ENCODE measurements at regions not wholly inside any gene's neighbourhood (a gene's known extent, or its start where the extent isn't known, plus 50 kb on each side); places are given as distances from the start of the nearest gene placed in this dataset.

DNA sequence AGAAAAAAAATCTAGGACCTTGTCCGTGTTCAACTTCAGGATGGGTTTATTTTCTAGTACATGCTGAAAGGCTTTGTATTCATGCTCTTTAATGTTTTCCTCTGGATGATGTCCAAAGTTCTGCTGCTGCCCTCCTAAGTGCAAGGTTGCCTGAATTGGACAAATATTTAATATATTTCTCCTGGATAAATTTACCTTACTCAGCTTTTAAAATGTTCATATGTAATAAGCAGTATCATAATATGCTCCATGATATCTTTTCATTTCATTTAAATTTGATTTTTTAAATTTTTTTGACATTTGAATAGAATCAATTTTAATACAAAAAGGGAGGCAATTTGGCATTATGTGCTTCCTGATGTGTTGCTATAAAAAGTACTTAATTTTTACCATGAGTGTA is 95.9 kb upstream of the SLC25A13 start:
- no peaks in the 10 kb centered on the region for H3K27me3 ChIP-seq (ENCODE audit: control insufficient read depth, insufficient read depth, low read length)
- H3K36me3 ChIP-seq (ENCODE audit: control insufficient read depth, insufficient read depth, low read length), result no peaks in the 10 kb centered on the region
- no peak for DNase-seq (ENCODE audit: low read depth)
- TF ChIP-seq, protein P1, sequence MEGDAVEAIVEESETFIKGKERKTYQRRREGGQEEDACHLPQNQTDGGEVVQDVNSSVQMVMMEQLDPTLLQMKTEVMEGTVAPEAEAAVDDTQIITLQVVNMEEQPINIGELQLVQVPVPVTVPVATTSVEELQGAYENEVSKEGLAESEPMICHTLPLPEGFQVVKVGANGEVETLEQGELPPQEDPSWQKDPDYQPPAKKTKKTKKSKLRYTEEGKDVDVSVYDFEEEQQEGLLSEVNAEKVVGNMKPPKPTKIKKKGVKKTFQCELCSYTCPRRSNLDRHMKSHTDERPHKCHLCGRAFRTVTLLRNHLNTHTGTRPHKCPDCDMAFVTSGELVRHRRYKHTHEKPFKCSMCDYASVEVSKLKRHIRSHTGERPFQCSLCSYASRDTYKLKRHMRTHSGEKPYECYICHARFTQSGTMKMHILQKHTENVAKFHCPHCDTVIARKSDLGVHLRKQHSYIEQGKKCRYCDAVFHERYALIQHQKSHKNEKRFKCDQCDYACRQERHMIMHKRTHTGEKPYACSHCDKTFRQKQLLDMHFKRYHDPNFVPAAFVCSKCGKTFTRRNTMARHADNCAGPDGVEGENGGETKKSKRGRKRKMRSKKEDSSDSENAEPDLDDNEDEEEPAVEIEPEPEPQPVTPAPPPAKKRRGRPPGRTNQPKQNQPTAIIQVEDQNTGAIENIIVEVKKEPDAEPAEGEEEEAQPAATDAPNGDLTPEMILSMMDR (IDR thresholded peaks at IDR 0.05; ENCODE audit: insufficient read depth, low read length, poor library complexity, severe bottlenecking), result no peak
- no peak overlapping the region for H3K4me3 ChIP-seq (ENCODE audit: low read depth, low read length)

DNA sequence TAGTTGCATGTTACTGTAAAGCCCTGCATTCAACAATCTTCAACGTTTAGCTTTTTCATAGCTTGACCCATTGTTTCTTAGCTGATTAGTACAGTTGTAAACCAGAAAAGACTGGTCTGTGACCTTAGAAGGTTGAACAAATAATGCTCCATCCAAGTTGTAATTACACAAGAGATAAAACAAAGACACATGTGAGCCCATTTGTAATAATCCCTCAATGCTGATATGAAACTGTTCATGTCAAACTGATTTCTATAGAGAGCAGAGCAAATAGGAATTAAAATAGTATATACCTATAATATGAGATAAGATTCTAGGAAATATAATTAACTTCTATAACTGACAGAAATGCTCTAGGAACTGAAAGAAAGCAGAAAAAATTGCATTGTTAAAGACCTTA is 94.7 kb upstream of the SLC25A13 start:
- H3K27me3 ChIP-seq (ENCODE audit: control insufficient read depth, insufficient read depth, low read length), result no peaks in the 10 kb centered on the region
- TF ChIP-seq, protein P1 (IDR thresholded peaks at IDR 0.05; ENCODE audit: insufficient read depth, low read length, poor library complexity, severe bottlenecking), result no peak
- H3K36me3 ChIP-seq (ENCODE audit: control insufficient read depth, insufficient read depth, low read length), result no peaks in the 10 kb centered on the region
- DNase-seq (ENCODE audit: low read depth), result no peak
- no peak overlapping the region for H3K4me3 ChIP-seq (ENCODE audit: low read depth, low read length)

DNA sequence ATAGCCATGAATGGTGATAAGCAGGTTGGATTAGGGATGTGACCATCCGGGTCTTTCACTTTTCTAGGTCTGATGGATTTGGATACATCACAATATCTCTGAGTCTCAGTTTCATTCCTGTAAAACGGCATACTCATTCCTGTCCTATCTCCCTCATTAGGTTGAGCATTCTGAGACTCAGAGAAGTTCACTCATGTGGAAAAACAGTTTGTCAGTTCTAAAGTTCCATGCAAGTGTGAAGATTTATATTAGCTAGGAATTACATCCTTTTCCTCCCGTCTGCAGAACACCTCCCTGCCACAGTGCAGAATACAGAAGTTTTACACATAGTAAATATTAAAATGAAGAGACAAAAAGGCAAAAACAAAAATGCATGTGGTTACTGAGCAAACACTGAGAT is 94.2 kb upstream of the SLC25A13 start:
- H3K36me3 ChIP-seq (ENCODE audit: control insufficient read depth, insufficient read depth, low read length), result no peaks in the 10 kb centered on the region
- DNase-seq (ENCODE audit: low read depth), result no peak
- no peaks in the 10 kb centered on the region for H3K27me3 ChIP-seq (ENCODE audit: control insufficient read depth, insufficient read depth, low read length)
- TF ChIP-seq, protein P1 (IDR thresholded peaks at IDR 0.05; ENCODE audit: insufficient read depth, low read length, poor library complexity, severe bottlenecking), result no peak
- H3K4me3 ChIP-seq (ENCODE audit: low read depth, low read length), result no peak overlapping the region

DNA sequence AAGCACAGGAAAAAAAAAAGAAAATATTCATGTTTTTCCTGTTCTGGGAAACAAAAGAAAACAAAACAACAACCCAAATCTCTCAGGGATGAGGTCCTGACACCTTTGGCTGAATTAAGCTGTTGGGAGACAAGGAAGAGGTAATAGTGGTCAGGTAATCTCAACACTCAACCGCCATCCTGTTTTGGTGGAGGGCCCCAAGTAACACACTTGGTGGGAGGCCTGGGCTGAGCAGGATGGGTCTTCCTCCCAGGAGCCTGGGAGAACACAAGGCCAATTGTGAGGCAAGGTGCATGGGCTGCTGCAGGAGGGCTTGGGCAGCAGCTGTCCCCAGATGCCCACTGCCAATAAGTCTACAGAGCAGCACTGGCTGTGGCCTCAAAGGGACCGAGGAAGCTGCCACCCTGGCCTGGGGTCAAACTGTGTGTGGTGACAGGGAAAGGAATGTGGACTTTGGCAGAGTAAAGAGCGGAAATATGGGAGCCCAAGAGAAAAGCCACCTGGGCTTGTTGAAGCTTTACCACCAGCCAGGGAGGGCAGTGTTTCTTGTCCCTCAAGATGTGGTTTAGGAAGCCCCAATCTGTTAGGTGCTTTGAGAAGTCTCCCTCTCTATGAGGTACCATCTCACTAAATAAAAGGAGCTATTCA is 93.5 kb upstream of the SLC25A13 start:
- no peaks in the 10 kb centered on the region for H3K27me3 ChIP-seq (ENCODE audit: control insufficient read depth, insufficient read depth, low read length)
- no peak for DNase-seq (ENCODE audit: low read depth)
- TF ChIP-seq, protein P1 (IDR thresholded peaks at IDR 0.05; ENCODE audit: insufficient read depth, low read length, poor library complexity, severe bottlenecking), result no peak
- H3K4me3 ChIP-seq (ENCODE audit: low read depth, low read length), result no peak overlapping the region
- no peaks in the 10 kb centered on the region for H3K36me3 ChIP-seq (ENCODE audit: control insufficient read depth, insufficient read depth, low read length)

DNA sequence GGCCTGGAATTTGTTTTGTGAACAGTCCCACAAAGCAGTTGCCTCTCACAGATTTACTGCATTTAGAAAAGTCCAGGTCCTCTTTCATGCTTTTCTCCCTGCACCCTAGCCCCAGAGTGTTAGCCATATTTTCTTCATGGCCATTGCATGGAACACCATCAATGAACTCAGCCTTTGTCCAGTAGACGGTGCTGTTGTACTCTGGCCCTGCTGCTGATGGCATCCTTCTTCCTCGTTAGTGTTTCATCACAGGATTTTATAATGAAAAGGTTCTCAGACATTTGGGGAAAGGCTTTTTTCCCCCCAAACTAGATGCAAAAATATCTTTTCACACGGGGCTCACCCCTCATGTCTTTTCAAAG is 93.0 kb upstream of the SLC25A13 start:
- TF ChIP-seq, protein P1 (IDR thresholded peaks at IDR 0.05; ENCODE audit: insufficient read depth, low read length, poor library complexity, severe bottlenecking), result peak; percentile 57
- no peak overlapping the region for H3K4me3 ChIP-seq (ENCODE audit: low read depth, low read length)
- DNase-seq (ENCODE audit: low read depth), result no peak
- H3K27me3 ChIP-seq (ENCODE audit: control insufficient read depth, insufficient read depth, low read length), result no peaks in the 10 kb centered on the region
- H3K36me3 ChIP-seq (ENCODE audit: control insufficient read depth, insufficient read depth, low read length), result no peaks in the 10 kb centered on the region

Measured in kidney epithelial cell (primary cell).